SK-N-SH (cell line): ENCODE measurements at regions not wholly inside any gene's neighbourhood (a gene's known extent, or its start where the extent isn't known, plus 50 kb on each side); places are given as distances from the start of the nearest gene placed in this dataset.
A peak's percentile ranks its signal among the peaks of the same experiment; 100 is the strongest.

Source experiments
- CTCF ChIA-PET: fragments of 300-600, 350-600 bp; formaldehyde crosslinking; extraction: SDS; loops from one replicate; lab custom pipeline; 2021; lab: Yijun Ruan, JAX
- POLR2A ChIA-PET: fragments of 350-600 bp; sonication (Branson Sonifier 250); formaldehyde crosslinking; extraction: SDS; loops from one replicate; lab custom pipeline; 2020; ENCODE audit warnings: antibody characterized with exemption, inconsistent platforms; lab: Yijun Ruan, JAX
- DNase-seq: peaks from one replicate; pipeline ENCODE4 v3.0.0; 2012
- H2AFZ ChIP-seq: fragments of 200-600 bp; sonication (generic); 2 replicates; pipeline ENCODE4 v1.8.1; 2016; ENCODE audit warnings: antibody characterized with exemption, mild to moderate bottlenecking, low read depth
- H3F3A ChIP-seq: fragments of 200-600 bp; sonication (generic); replicated peaks from 2 replicates; pipeline ENCODE3; 2016; ENCODE audit warnings: antibody characterized with exemption, mild to moderate bottlenecking; ENCODE audit not compliant: insufficient read depth
- H3K27ac ChIP-seq, 2 experiments: fragments of 200-500 bp in 1 of 2; fragments of 200-600 bp in 1 of 2; sonication (Bioruptor generic) in 1 of 2; sonication (generic), shearing (Covaris generic) in 1 of 2; 2 replicates each; pipeline versions ENCODE4 v1.5.1 to v1.6.1; 2014 to 2016; ENCODE audit warnings: low read depth in 2 of 2, inconsistent platforms in 1 of 2, low read length in 1 of 2, mild to moderate bottlenecking in 1 of 2, mixed read lengths in 1 of 2
- H3K27me3 ChIP-seq: fragments of 200-600 bp; sonication (generic), shearing (Covaris generic); 2 replicates; pipeline ENCODE4 v1.6.1; 2016; ENCODE audit warnings: mixed run types; ENCODE audit not compliant: insufficient read depth
- H3K36me3 ChIP-seq, 2 experiments: fragments of 200-500 bp in 1 of 2; fragments of 200-600 bp in 1 of 2; sonication (Bioruptor generic) in 1 of 2; sonication (generic) in 1 of 2; replicated peaks in 1 of 2; 2 replicates each; pipeline versions ENCODE3 to v1.5.1; 2014 to 2016; ENCODE audit warnings: low read length in 1 of 2, mild to moderate bottlenecking in 1 of 2; ENCODE audit not compliant: insufficient read depth in 2 of 2, control insufficient read depth in 1 of 2
- H3K4me1 ChIP-seq, 2 experiments: fragments of 200-500 bp in 1 of 2; fragments of 200-600 bp in 1 of 2; sonication (Bioruptor generic) in 1 of 2; sonication (generic), shearing (Covaris generic) in 1 of 2; 2 replicates each; pipeline versions ENCODE4 v1.5.1 to v1.6.1; 2014 to 2016; ENCODE audit warnings: low read depth in 1 of 2, low read length in 1 of 2, mixed run types in 1 of 2; ENCODE audit not compliant: insufficient read depth in 2 of 2, control insufficient read depth in 1 of 2
- H3K4me2 ChIP-seq: fragments of 200-600 bp; sonication (generic), shearing (Covaris generic); 2 replicates; pipeline ENCODE4 v1.6.1; 2017; ENCODE audit warnings: mixed run types
- H3K4me3 ChIP-seq, 2 experiments: fragments of 200-500 bp in 1 of 2; fragments of 200-600 bp in 1 of 2; sonication (Bioruptor generic) in 1 of 2; sonication (generic), shearing (Covaris generic) in 1 of 2; 2 replicates each; pipeline versions ENCODE4 v1.5.1 to v1.8.1; 2014 to 2016; ENCODE audit warnings: low read depth in 2 of 2, inconsistent platforms in 1 of 2, low read length in 1 of 2, mild to moderate bottlenecking in 1 of 2, mixed read lengths in 1 of 2, moderate library complexity in 1 of 2
- H3K79me2 ChIP-seq: fragments of 200-600 bp; sonication (generic); 2 replicates; pipeline ENCODE4 v1.8.1; 2017; ENCODE audit warnings: mild to moderate bottlenecking; ENCODE audit not compliant: insufficient read depth
- H3K9ac ChIP-seq: fragments of 200-600 bp; sonication (generic); 2 replicates; pipeline ENCODE4 v1.6.1; 2017; ENCODE audit warnings: mixed run types
- H3K9me2 ChIP-seq: fragments of 200-600 bp; sonication (generic); 2 replicates; pipeline ENCODE4 v1.6.1; 2017; ENCODE audit warnings: mixed run types
- H3K9me3 ChIP-seq: fragments of 200-600 bp; sonication (generic); 2 replicates; pipeline ENCODE4 v1.6.1; 2017; ENCODE audit warnings: mixed run types, mild to moderate bottlenecking, moderate library complexity
- H4K20me1 ChIP-seq: fragments of 200-600 bp; sonication (generic); 2 replicates; pipeline ENCODE4 v1.6.1; 2017; ENCODE audit warnings: mild to moderate bottlenecking, mixed run types; ENCODE audit not compliant: insufficient read depth
- CTCF ChIP-seq: fragments of 200-600 bp; sonication (generic); IDR thresholded peaks from 2 replicates; pipeline ENCODE4 v1.6.1; 2017; ENCODE audit warnings: antibody characterized with exemption, mild to moderate bottlenecking, moderate library complexity
- ELF1 ChIP-seq: IDR thresholded peaks from 2 replicates; pipeline ENCODE4 v1.4.0; 2012
- EP300 ChIP-seq, 2 experiments: IDR thresholded peaks; 2 replicates each; pipeline versions ENCODE4 v1.4.0 to v1.6.1; 2012; ENCODE audit warnings: borderline replicate concordance in 1 of 2, low read depth in 1 of 2, low read length in 1 of 2
- FOXM1 ChIP-seq: IDR thresholded peaks from 2 replicates; pipeline ENCODE4 v1.4.0; 2012; ENCODE audit warnings: low read depth, mild to moderate bottlenecking
- NFIC ChIP-seq: IDR thresholded peaks from 2 replicates; pipeline ENCODE4 v1.4.0; 2012; ENCODE audit warnings: borderline replicate concordance
- RCOR1 ChIP-seq: fragments of 150-350 bp; IDR thresholded peaks from 2 replicates; pipeline ENCODE4 v1.6.1; 2017; ENCODE audit warnings: antibody characterized with exemption, low read length
- RFX5 ChIP-seq: IDR thresholded peaks from 2 replicates; pipeline ENCODE4 v1.6.1; 2012; ENCODE audit warnings: mild to moderate bottlenecking, improper control_type of control experiment, low read length
- RXRA ChIP-seq: IDR thresholded peaks from 2 replicates; pipeline ENCODE4 v1.4.0; 2012; ENCODE audit warnings: low read depth, mild to moderate bottlenecking, borderline replicate concordance
- SIN3A ChIP-seq: IDR thresholded peaks from 2 replicates; pipeline ENCODE4 v1.6.1; 2012; ENCODE audit warnings: low read depth, mild to moderate bottlenecking, low read length, moderate library complexity, borderline replicate concordance
- TCF12 ChIP-seq: IDR thresholded peaks from 2 replicates; pipeline ENCODE4 v1.4.0; 2012
- YY1 ChIP-seq: IDR thresholded peaks from 2 replicates; pipeline ENCODE4 v1.4.0; 2012; ENCODE audit warnings: low read depth, mild to moderate bottlenecking
- whole genome bisulfite sequencing: methylation state at CpG from one replicate; pipeline ENCODE4 v1.1.6; 2017; ENCODE audit warnings: low lambda C conversion rate; 5-methylcytosine and 5-hydroxymethylcytosine counted together
- TF ChIP-seq, protein P1 (sequence below): fragments of 150-350 bp; IDR thresholded peaks from 2 replicates; pipeline ENCODE4 v1.6.1; 2017; ENCODE audit warnings: antibody characterized with exemption, low read length, low read depth, borderline replicate concordance
- TF ChIP-seq, protein P2 (sequence below): IDR thresholded peaks from 2 replicates; pipeline ENCODE4 v1.4.0; 2012; ENCODE audit warnings: low read depth, borderline replicate concordance

DNA sequence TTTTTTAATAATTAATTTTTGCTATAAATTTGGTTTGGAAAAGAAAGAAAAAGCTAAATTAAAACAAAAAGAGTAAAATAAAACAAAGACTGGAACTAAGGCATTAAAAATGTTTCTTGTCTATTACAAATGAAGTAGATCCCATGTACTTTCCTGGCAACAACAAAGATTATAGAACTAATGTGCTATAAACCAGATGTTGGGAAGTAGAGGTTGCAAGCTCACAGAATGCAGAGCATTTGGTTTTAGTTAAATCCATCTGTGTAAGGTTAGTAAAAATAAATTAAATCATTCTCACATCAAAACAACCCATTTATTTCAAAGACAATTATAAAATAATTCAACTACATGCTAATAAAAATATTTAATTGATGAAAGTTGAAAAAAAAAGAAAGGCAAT is 157.2 kb upstream of the ZC3H15 start:
- Histone ChIP-seq H3K9ac (no peak overlapping the region), H3K4me2 (no peak overlapping the region), H3K36me3 (no peaks in the 10 kb centered on the region), H3F3A (no peaks in the 10 kb centered on the region), H4K20me1 (no peaks in the 10 kb centered on the region), H3K9me3 (no peaks in the 10 kb centered on the region), H3K4me1 (peaks cover 0 to 9% of the 10 kb centered on the region in 2 experiments; a peak in 2 of 4 replicates), H3K4me3 (no peak overlapping the region), H3K79me2 (no peaks in the 10 kb centered on the region), H3K9me2 (no peaks in the 10 kb centered on the region), H3K27me3 (no peaks in the 10 kb centered on the region), H2AFZ (no peak overlapping the region), H3K27ac (peak overlapping the region in 1 of 2 experiments; percentile 85; a peak in 2 of 4 replicates)
- TF ChIP-seq TCF12 (peak; percentile 51), EP300 (IDR thresholded peaks at IDR 0.05; ENCODE audit: borderline replicate concordance in 1 of 2, low read depth in 1 of 2, low read length in 1 of 2) (peak in 1 of 2 experiments; percentile 47; a peak in 1 of 4 replicates), YY1 (no peak), RFX5 (no peak), RCOR1 (peak; percentile 46; the same call in 1 of the 2 replicates), ELF1 (no peak)
- CTCF ChIA-PET, result interaction anchor here (0.8 to 1.5 kb wide), 2 partner anchors 15 to 20 kb away, joined by 3 read pairs; no protein-coding TSS in a partner anchor
- peak; percentile 9 for DNase-seq
- POLR2A ChIA-PET, result no interaction called here

DNA sequence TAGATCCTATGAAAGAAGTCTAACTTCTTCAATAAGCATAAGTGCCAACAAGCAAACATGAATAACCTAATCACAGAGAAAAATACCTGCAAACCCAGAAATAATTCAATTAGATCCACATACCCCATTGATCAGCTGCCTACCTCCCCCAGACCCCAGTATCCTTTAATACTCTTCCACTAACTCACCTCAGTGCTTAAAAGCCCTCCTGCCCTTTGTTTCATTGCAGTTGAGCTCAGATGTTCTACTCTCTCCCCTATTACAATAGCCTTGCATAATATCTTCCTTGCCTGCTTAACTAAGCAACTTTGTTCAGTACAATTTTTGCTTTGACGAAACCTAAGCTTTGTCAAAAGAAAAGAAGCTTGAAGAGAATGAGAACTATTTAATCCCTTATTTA is 156.0 kb upstream of the ZC3H15 start:
- no peaks in the 10 kb centered on the region for H3K79me2 ChIP-seq
- no peak overlapping the region for H3K4me3 ChIP-seq
- no peak overlapping the region for H3K27ac ChIP-seq
- H2AFZ ChIP-seq, result no peak overlapping the region
- no peaks in the 10 kb centered on the region for H3K9me2 ChIP-seq
- CTCF ChIA-PET, result interaction anchor here (1.4 to 1.5 kb wide), 2 partner anchors 14 to 128 kb away, joined by 3 read pairs; no protein-coding TSS in a partner anchor
- no peak overlapping the region for H3K9ac ChIP-seq
- no peaks in the 10 kb centered on the region for H4K20me1 ChIP-seq
- POLR2A ChIA-PET, result no interaction called here
- no peaks in the 10 kb centered on the region for H3K36me3 ChIP-seq
- DNase-seq, result no peak
- 97% methylated on average over 1 of the region's 1 CpG for WGBS
- no peaks in the 10 kb centered on the region for H3F3A ChIP-seq
- H3K9me3 ChIP-seq, result no peaks in the 10 kb centered on the region
- H3K4me2 ChIP-seq, result no peak overlapping the region
- H3K4me1 ChIP-seq, result peaks cover 0 to 9% of the 10 kb centered on the region in 2 experiments; a peak in 2 of 4 replicates
- no peaks in the 10 kb centered on the region for H3K27me3 ChIP-seq
- TF ChIP-seq, protein P1, sequence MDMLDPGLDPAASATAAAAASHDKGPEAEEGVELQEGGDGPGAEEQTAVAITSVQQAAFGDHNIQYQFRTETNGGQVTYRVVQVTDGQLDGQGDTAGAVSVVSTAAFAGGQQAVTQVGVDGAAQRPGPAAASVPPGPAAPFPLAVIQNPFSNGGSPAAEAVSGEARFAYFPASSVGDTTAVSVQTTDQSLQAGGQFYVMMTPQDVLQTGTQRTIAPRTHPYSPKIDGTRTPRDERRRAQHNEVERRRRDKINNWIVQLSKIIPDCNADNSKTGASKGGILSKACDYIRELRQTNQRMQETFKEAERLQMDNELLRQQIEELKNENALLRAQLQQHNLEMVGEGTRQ, result no peak
- TF ChIP-seq RXRA (no peak), FOXM1 (no peak)
- TF ChIP-seq, protein P2, sequence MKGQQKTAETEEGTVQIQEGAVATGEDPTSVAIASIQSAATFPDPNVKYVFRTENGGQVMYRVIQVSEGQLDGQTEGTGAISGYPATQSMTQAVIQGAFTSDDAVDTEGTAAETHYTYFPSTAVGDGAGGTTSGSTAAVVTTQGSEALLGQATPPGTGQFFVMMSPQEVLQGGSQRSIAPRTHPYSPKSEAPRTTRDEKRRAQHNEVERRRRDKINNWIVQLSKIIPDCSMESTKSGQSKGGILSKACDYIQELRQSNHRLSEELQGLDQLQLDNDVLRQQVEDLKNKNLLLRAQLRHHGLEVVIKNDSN, result no peak

- DNase-seq, result no peak
- Histone ChIP-seq H3K27ac (no peak overlapping the region), H2AFZ (no peak overlapping the region), H3K27me3 (no peaks in the 10 kb centered on the region), H3K9me3 (0 out of 2 replicates have a peak, but pooled peaks cover 9% of the 10 kb centered on the region), H3K4me3 (no peak overlapping the region), H3K4me1 (no peaks in the 10 kb centered on the region; a peak in 1 of 4 replicates), H3K36me3 (no peaks in the 10 kb centered on the region), H3F3A (no peaks in the 10 kb centered on the region), H3K9ac (no peak overlapping the region), H3K79me2 (no peaks in the 10 kb centered on the region), H3K4me2 (no peak overlapping the region), H3K9me2 (no peaks in the 10 kb centered on the region), H4K20me1 (no peaks in the 10 kb centered on the region)
- ChIA-PET CTCF (no interaction called here), POLR2A (no interaction called here)
- WGBS, result 62% methylated on average over 1 of the region's 1 CpG
- TF ChIP-seq, protein P1, result no peak
- no peak for TF ChIP-seq SIN3A
- TF ChIP-seq CTCF, result no peak
- no peak for TF ChIP-seq NFIC
- no peak for TF ChIP-seq RCOR1
Observed at GRCh38 chr2:186339716-186340115, 146.3 kb upstream of the ZC3H15 start.
